ENCODE measurements at regions not wholly inside any gene's neighbourhood (a gene's known extent, or its start where the extent isn't known, plus 50 kb on each side); places are given as distances from the start of the nearest gene placed in this dataset.

GRCh38 chr10:55330486-55330885 is 529.5 kb upstream of the PCDH15 start:
- Mint-ChIP-seq H3K9me3 (ENCODE audit: unreplicated experiment) (no peaks in the 10 kb centered on the region), H3K4me3 (ENCODE audit: unreplicated experiment) (no peak overlapping the region)

GRCh38 chr10:55329796-55330195 is 528.8 kb upstream of the PCDH15 start:
- no peak overlapping the region for H2AFZ ChIP-seq (ENCODE audit: low read depth, low read length)
- no peak overlapping the region for H3K4me2 ChIP-seq (ENCODE audit: low read length)
- Mint-ChIP-seq H3K36me3 (ENCODE audit: low read depth, unreplicated experiment) (no peaks in the 10 kb centered on the region), H3K9me3 (ENCODE audit: unreplicated experiment) (no peaks in the 10 kb centered on the region), H3K27me3 (ENCODE audit: low read depth, unreplicated experiment) (no peaks in the 10 kb centered on the region), H3K27ac (ENCODE audit: unreplicated experiment) (no peak overlapping the region), H3K4me3 (ENCODE audit: unreplicated experiment) (no peak overlapping the region), H3K4me1 (ENCODE audit: low read depth, unreplicated experiment) (no peaks in the 10 kb centered on the region)
- H3K4me1 ChIP-seq (ENCODE audit: insufficient read depth, low read length): no peaks in the 10 kb centered on the region
- no peak overlapping the region for H3K4me3 ChIP-seq (ENCODE audit: insufficient read depth, low read depth, low read length)
- FAIRE-seq (no peak), DNase-seq (ENCODE audit: low read depth) (no peak)
- H3K9ac ChIP-seq (ENCODE audit: low read length): no peak overlapping the region
- no peaks in the 10 kb centered on the region for H3K79me2 ChIP-seq (ENCODE audit: insufficient read depth, low read length)
- no peaks in the 10 kb centered on the region for H3K36me3 ChIP-seq (ENCODE audit: insufficient read depth, low read length)
- no peaks in the 10 kb centered on the region for H3K27me3 ChIP-seq (ENCODE audit: insufficient read depth, low read length)
- H3K9me3 ChIP-seq (ENCODE audit: insufficient read depth, low read depth, low read length): no peaks in the 10 kb centered on the region
- no peaks in the 10 kb centered on the region for H4K20me1 ChIP-seq (ENCODE audit: insufficient read depth, low read length)
- H3K27ac ChIP-seq (ENCODE audit: low read depth, low read length): no peak overlapping the region
- TF ChIP-seq EZH2 (IDR thresholded peaks at IDR 0.05; ENCODE audit: insufficient read depth, low read length) (no peak), CTCF (IDR thresholded peaks at IDR 0.05; ENCODE audit: insufficient read depth, low read depth, low read length) (no peak)

More at GRCh38 chr10:55330486-55330885, 529.5 kb upstream of the PCDH15 start:
- Histone ChIP-seq H3K9me3 (ENCODE audit: insufficient read depth, low read depth, low read length) (no peaks in the 10 kb centered on the region), H3K4me1 (ENCODE audit: insufficient read depth, low read length) (no peaks in the 10 kb centered on the region), H3K4me2 (ENCODE audit: low read length) (no peak overlapping the region), H3K36me3 (ENCODE audit: insufficient read depth, low read length) (no peaks in the 10 kb centered on the region), H3K4me3 (ENCODE audit: insufficient read depth, low read depth, low read length) (no peak overlapping the region), H4K20me1 (ENCODE audit: insufficient read depth, low read length) (no peaks in the 10 kb centered on the region), H3K27ac (ENCODE audit: low read depth, low read length) (no peak overlapping the region), H3K27me3 (ENCODE audit: insufficient read depth, low read length) (no peaks in the 10 kb centered on the region), H3K9ac (ENCODE audit: low read length) (no peak overlapping the region), H3K79me2 (ENCODE audit: insufficient read depth, low read length) (no peaks in the 10 kb centered on the region), H2AFZ (ENCODE audit: low read depth, low read length) (no peak overlapping the region)
- FAIRE-seq (no peak), DNase-seq (ENCODE audit: low read depth) (no peak)
- no peaks in the 10 kb centered on the region for H3K4me1 Mint-ChIP-seq (ENCODE audit: low read depth, unreplicated experiment)
- no peaks in the 10 kb centered on the region for H3K36me3 Mint-ChIP-seq (ENCODE audit: low read depth, unreplicated experiment)
- no peak overlapping the region for H3K27ac Mint-ChIP-seq (ENCODE audit: unreplicated experiment)
- TF ChIP-seq EZH2 (IDR thresholded peaks at IDR 0.05; ENCODE audit: insufficient read depth, low read length): no peak
- TF ChIP-seq CTCF (IDR thresholded peaks at IDR 0.05; ENCODE audit: insufficient read depth, low read depth, low read length): no peak
- H3K27me3 Mint-ChIP-seq (ENCODE audit: low read depth, unreplicated experiment): no peaks in the 10 kb centered on the region

GRCh38 chr10:55320187-55320700 is 519.2 kb upstream of the PCDH15 start:
- Histone ChIP-seq H3K27ac (ENCODE audit: low read depth, low read length) (no peak overlapping the region), H3K27me3 (ENCODE audit: insufficient read depth, low read length) (no peaks in the 10 kb centered on the region), H3K9ac (ENCODE audit: low read length) (no peak overlapping the region), H3K36me3 (ENCODE audit: insufficient read depth, low read length) (no peaks in the 10 kb centered on the region), H3K4me3 (ENCODE audit: insufficient read depth, low read depth, low read length) (no peak overlapping the region), H4K20me1 (ENCODE audit: insufficient read depth, low read length) (no peaks in the 10 kb centered on the region), H3K9me3 (ENCODE audit: insufficient read depth, low read depth, low read length) (no peaks in the 10 kb centered on the region), H3K79me2 (ENCODE audit: insufficient read depth, low read length) (no peaks in the 10 kb centered on the region), H3K4me1 (ENCODE audit: insufficient read depth, low read length) (no peaks in the 10 kb centered on the region), H2AFZ (ENCODE audit: low read depth, low read length) (no peak overlapping the region), H3K4me2 (ENCODE audit: low read length) (no peak overlapping the region)
- Mint-ChIP-seq H3K27ac (ENCODE audit: unreplicated experiment) (no peak overlapping the region), H3K4me1 (ENCODE audit: low read depth, unreplicated experiment) (no peaks in the 10 kb centered on the region), H3K4me3 (ENCODE audit: unreplicated experiment) (no peak overlapping the region), H3K9me3 (ENCODE audit: unreplicated experiment) (peaks cover 8% of the 10 kb centered on the region), H3K36me3 (ENCODE audit: low read depth, unreplicated experiment) (peaks cover 2% of the 10 kb centered on the region), H3K27me3 (ENCODE audit: low read depth, unreplicated experiment) (no peaks in the 10 kb centered on the region)
- DNase-seq (ENCODE audit: low read depth): no peak
- no peak for FAIRE-seq
- TF ChIP-seq EZH2 (IDR thresholded peaks at IDR 0.05; ENCODE audit: insufficient read depth, low read length) (no peak), CTCF (IDR thresholded peaks at IDR 0.05; ENCODE audit: insufficient read depth, low read depth, low read length) (no peak)

All from astrocyte (in vitro differentiated cells and primary cell).